ENCODE measurements at regions not wholly inside any gene's neighbourhood (a gene's known extent, or its start where the extent isn't known, plus 50 kb on each side); places are given as distances from the start of the nearest gene placed in this dataset.

- Histone ChIP-seq H3K27ac (peak overlapping the region in 5 of 10 donors; percentile 2 to 61 (median 33)), H3K4me3 (no peak overlapping the region), H3K36me3 (no peaks in the 10 kb centered on the region), H3K9me3 (no peaks in the 10 kb centered on the region), H3K27me3 (no peaks in the 10 kb centered on the region), H3K4me1 (peaks cover 0 to 15% (median 7%) of the 10 kb centered on the region in 9 donors)
- peak; percentile 91 to 98 (median 95) for ATAC-seq
- TF ChIP-seq CTCF (IDR thresholded peaks at IDR 0.05) = peak; percentile 65 to 91 (median 85)
- peak; percentile 19 to 79 for DNase-seq
- intact Hi-C loops (cut with DNase I) = loop anchor here (1.0 to 10.0 kb wide), 13 partner anchors 62 to 653 kb away; partner anchors contain the start of gene JAG1 (in 5 of the 10)
- WGBS, 2 donors = 28 to 29% methylated on average over 4 of the region's 4 CpGs
Measured at GRCh38 chr20:11204926-11205768, 531.3 kb upstream of the JAG1 start.

- Histone ChIP-seq H3K4me3 (no peak overlapping the region), H3K36me3 (no peaks in the 10 kb centered on the region), H3K27me3 (no peaks in the 10 kb centered on the region), H3K27ac (peak overlapping the region in 6 of 10 donors; percentile 0 to 61 (median 12)), H3K4me1 (peaks cover 0 to 15% (median 7%) of the 10 kb centered on the region in 9 donors), H3K9me3 (no peaks in the 10 kb centered on the region)
- intact Hi-C loops (cut with DNase I) = loop anchor here (1.0 to 10.0 kb wide), 12 partner anchors 61 to 654 kb away; partner anchors contain the start of gene JAG1 (in 5 of the 10)
- no peak for DNase-seq
- ATAC-seq = peak in 4 of 8 donors; percentile 27 to 60 (median 33)
- 55 to 74% methylated on average over 4 of the region's 4 CpGs for WGBS, 2 donors
- no peak for TF ChIP-seq CTCF (IDR thresholded peaks at IDR 0.05)
Measured at GRCh38 chr20:11205769-11206362, 532.1 kb upstream of the JAG1 start.

- no peak for TF ChIP-seq CTCF (IDR thresholded peaks at IDR 0.05)
- H3K36me3 ChIP-seq = no peaks in the 10 kb centered on the region
- WGBS, 2 donors = 80 to 89% methylated on average over 10 of the region's 10 CpGs
- H3K27me3 ChIP-seq = no peaks in the 10 kb centered on the region
- H3K4me1 ChIP-seq = peaks cover 0 to 15% (median 7%) of the 10 kb centered on the region in 9 donors
- no peak overlapping the region for H3K4me3 ChIP-seq
- H3K27ac ChIP-seq = no peak overlapping the region
- ATAC-seq = no peak
- no peaks in the 10 kb centered on the region for H3K9me3 ChIP-seq
- no peak for DNase-seq
- intact Hi-C loops (cut with DNase I) = loop anchor here in 9 of 10 donors (5.0 to 10.0 kb wide), 8 partner anchors 59 to 656 kb away; partner anchors contain the start of gene JAG1 (in 4 of the 9)
Measured at GRCh38 chr20:11207749-11208502, 534.1 kb upstream of the JAG1 start.

- intact Hi-C loops (cut with DNase I) = loop anchor here in 5 of 10 donors (10.0 kb wide), 3 partner anchors 54 to 746 kb away; no protein-coding TSS in a partner anchor
- H3K27me3 ChIP-seq = no peaks in the 10 kb centered on the region
- 69 to 88% methylated on average over 5 of the region's 5 CpGs for WGBS, 2 donors
- no peaks in the 10 kb centered on the region for H3K36me3 ChIP-seq
- ATAC-seq (no peak), DNase-seq (no peak)
- H3K4me1 ChIP-seq = peaks cover 0 to 5% (median 3%) of the 10 kb centered on the region in 9 donors
- H3K9me3 ChIP-seq = no peaks in the 10 kb centered on the region
- TF ChIP-seq CTCF (IDR thresholded peaks at IDR 0.05) = no peak
- no peak overlapping the region for H3K4me3 ChIP-seq
- no peak overlapping the region for H3K27ac ChIP-seq
Measured at GRCh38 chr20:11210611-11211010, 536.8 kb upstream of the JAG1 start.
